Loucy (cell line): ENCODE measurements at regions not wholly inside any gene's neighbourhood (a gene's known extent, or its start where the extent isn't known, plus 50 kb on each side); places are given as distances from the start of the nearest gene placed in this dataset.

Source experiments
- H2AFZ ChIP-seq: fragments of 200-600 bp; sonication (generic); 2 replicates; pipeline ENCODE4 v1.6.0; 2016; ENCODE audit warnings: antibody characterized with exemption, mild to moderate bottlenecking, low read length, moderate library complexity
- H3F3A ChIP-seq: fragments of 200-600 bp; 2 replicates; pipeline ENCODE4 v1.6.0; 2016; ENCODE audit warnings: antibody characterized with exemption, low read depth, mild to moderate bottlenecking
- H3K27me3 ChIP-seq: fragments of 200-600 bp; sonication (generic); 2 replicates; pipeline ENCODE4 v1.6.1; 2014; ENCODE audit warnings: low read length, mild to moderate bottlenecking; ENCODE audit not compliant: insufficient read depth, poor library complexity, severe bottlenecking
- H3K36me3 ChIP-seq: fragments of 200-600 bp; sonication (generic); 2 replicates; pipeline ENCODE4 v1.6.1; 2016; ENCODE audit warnings: low read length; ENCODE audit not compliant: insufficient read depth
- H3K4me1 ChIP-seq: fragments of 200-600 bp; sonication (generic); 2 replicates; pipeline ENCODE4 v1.5.1; 2014; ENCODE audit warnings: low read length, mild to moderate bottlenecking; ENCODE audit not compliant: insufficient read depth, poor library complexity, severe bottlenecking
- H3K4me2 ChIP-seq: fragments of 200-600 bp; sonication (generic); 2 replicates; pipeline ENCODE4 v1.6.0; 2014; ENCODE audit warnings: antibody characterized with exemption, low read length, low read depth, mild to moderate bottlenecking; ENCODE audit not compliant: poor library complexity, severe bottlenecking
- H3K4me3 ChIP-seq: fragments of 200-600 bp; sonication (generic); 2 replicates; pipeline ENCODE4 v1.5.1; 2014; ENCODE audit warnings: low read length, mild to moderate bottlenecking, mixed read lengths; ENCODE audit not compliant: poor library complexity, severe bottlenecking
- H3K79me2 ChIP-seq: fragments of 200-600 bp; sonication (generic); 2 replicates; pipeline ENCODE4 v1.6.1; 2014; ENCODE audit warnings: low read length; ENCODE audit not compliant: insufficient read depth
- H3K9ac ChIP-seq: fragments of 200-600 bp; sonication (generic); 2 replicates; pipeline ENCODE4 v1.6.0; 2014; ENCODE audit warnings: mild to moderate bottlenecking, low read depth, low read length, moderate library complexity; ENCODE audit not compliant: poor library complexity, severe bottlenecking
- H3K9me2 ChIP-seq: fragments of 200-600 bp; sonication (generic); replicated peaks from 2 replicates; pipeline ENCODE4 v1.6.1; 2016; ENCODE audit warnings: low read depth, low read length, mixed read lengths
- H3K9me3 ChIP-seq: fragments of 200-600 bp; sonication (generic); 2 replicates; pipeline ENCODE4 v1.6.1; 2014; ENCODE audit warnings: mild to moderate bottlenecking, antibody characterized with exemption, low read length, low read depth; ENCODE audit not compliant: insufficient read depth
- H4K20me1 ChIP-seq: fragments of 200-600 bp; sonication (generic); 2 replicates; pipeline ENCODE4 v1.6.0; 2014; ENCODE audit warnings: antibody characterized with exemption, low read length, mild to moderate bottlenecking; ENCODE audit not compliant: insufficient read depth, poor library complexity, severe bottlenecking
- CTCF ChIP-seq: fragments of 200-600 bp; sonication (generic); conservative IDR thresholded peaks from 2 replicates; pipeline ENCODE4 v1.5.1; 2014; ENCODE audit warnings: mild to moderate bottlenecking, antibody characterized with exemption, low read length
- EZH2phosphoT487 ChIP-seq: fragments of 200-600 bp; IDR thresholded peaks from 2 replicates; pipeline ENCODE4 v1.6.1; 2018; ENCODE audit warnings: antibody characterized with exemption, mild to moderate bottlenecking, moderate library complexity, borderline replicate concordance

GRCh38 chr6:15870333-15871043, 207.7 kb upstream of the DTNBP1 start:
- no peaks in the 10 kb centered on the region for H3K9me3 ChIP-seq
- H3K79me2 ChIP-seq, result no peaks in the 10 kb centered on the region
- no peak overlapping the region for H3K4me3 ChIP-seq
- no peak overlapping the region for H3K9ac ChIP-seq
- H4K20me1 ChIP-seq, result no peaks in the 10 kb centered on the region
- no peak overlapping the region for H3K4me2 ChIP-seq
- H2AFZ ChIP-seq, result no peak overlapping the region
- no peaks in the 10 kb centered on the region for H3K36me3 ChIP-seq
- H3K9me2 ChIP-seq, result no peaks in the 10 kb centered on the region
- TF ChIP-seq EZH2phosphoT487 (no peak), CTCF (no peak)
- H3F3A ChIP-seq, result no peaks in the 10 kb centered on the region
- H3K27me3 ChIP-seq, result no peaks in the 10 kb centered on the region
- peaks cover 42% of the 10 kb centered on the region for H3K4me1 ChIP-seq

DNA sequence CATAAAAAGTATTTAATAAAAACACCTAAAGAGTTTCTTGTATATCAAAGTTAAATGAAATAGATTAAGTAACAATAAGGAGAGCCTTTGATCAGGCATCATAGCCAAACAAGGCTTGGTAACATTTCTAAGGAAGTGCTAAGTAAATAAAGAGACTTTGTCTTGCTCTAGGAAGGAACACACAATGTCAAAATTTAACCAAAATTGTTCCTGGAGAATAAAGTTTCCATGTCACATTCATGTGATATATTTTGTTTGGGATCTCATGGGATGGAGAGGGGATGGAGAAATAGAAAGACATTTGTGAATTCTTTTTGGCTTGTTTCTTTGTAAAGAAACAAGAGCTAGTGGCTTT, 201.9 kb upstream of the DTNBP1 start:
- no peaks in the 10 kb centered on the region for H3F3A ChIP-seq
- no peak overlapping the region for H2AFZ ChIP-seq
- H3K4me3 ChIP-seq, result no peak overlapping the region
- H3K9me3 ChIP-seq, result no peaks in the 10 kb centered on the region
- H3K4me1 ChIP-seq, result no peaks in the 10 kb centered on the region
- no peaks in the 10 kb centered on the region for H3K36me3 ChIP-seq
- no peaks in the 10 kb centered on the region for H3K9me2 ChIP-seq
- TF ChIP-seq CTCF, result no peak
- TF ChIP-seq EZH2phosphoT487, result no peak
- no peaks in the 10 kb centered on the region for H4K20me1 ChIP-seq
- no peaks in the 10 kb centered on the region for H3K79me2 ChIP-seq
- H3K4me2 ChIP-seq, result no peak overlapping the region
- no peaks in the 10 kb centered on the region for H3K27me3 ChIP-seq
- H3K9ac ChIP-seq, result no peak overlapping the region

DNA sequence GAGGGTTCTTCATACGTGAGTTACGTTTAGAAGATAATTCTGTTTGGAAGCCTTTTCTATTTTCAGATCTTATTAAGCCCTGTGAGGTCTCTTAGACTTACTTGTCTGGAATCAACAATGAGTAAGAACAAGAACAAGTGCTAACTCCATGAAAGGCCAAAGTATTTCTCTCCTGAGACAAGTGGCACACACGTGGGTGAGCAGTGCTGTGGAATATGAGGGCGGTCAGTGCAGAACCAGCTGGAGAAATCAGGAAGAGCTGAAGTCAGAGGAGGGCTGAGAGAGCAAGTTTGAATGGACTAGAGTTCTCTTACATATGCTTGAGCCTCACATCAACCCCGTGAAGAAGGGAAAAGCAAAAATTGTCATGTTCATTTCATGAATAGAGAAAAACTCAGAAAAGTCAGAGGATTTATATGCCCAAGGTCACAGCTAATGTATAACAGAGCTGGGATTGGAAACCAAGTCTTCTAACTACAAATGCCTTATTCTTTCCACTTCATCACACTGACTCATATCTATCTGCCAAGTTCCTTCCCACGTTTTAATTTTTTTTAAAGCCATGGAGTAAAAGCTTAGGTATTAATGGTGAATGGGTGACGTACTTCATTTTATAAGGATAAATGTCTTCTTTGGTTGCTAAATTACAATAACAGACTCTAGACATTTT, 201.3 kb upstream of the DTNBP1 start:
- no peaks in the 10 kb centered on the region for H4K20me1 ChIP-seq
- H3K9me2 ChIP-seq, result no peaks in the 10 kb centered on the region
- no peaks in the 10 kb centered on the region for H3F3A ChIP-seq
- H3K4me2 ChIP-seq, result no peak overlapping the region
- no peaks in the 10 kb centered on the region for H3K9me3 ChIP-seq
- H3K4me1 ChIP-seq, result no peaks in the 10 kb centered on the region
- H3K9ac ChIP-seq, result no peak overlapping the region
- H3K4me3 ChIP-seq, result no peak overlapping the region
- H3K79me2 ChIP-seq, result no peaks in the 10 kb centered on the region
- TF ChIP-seq CTCF, result no peak
- no peak for TF ChIP-seq EZH2phosphoT487
- no peak overlapping the region for H2AFZ ChIP-seq
- no peaks in the 10 kb centered on the region for H3K36me3 ChIP-seq
- no peaks in the 10 kb centered on the region for H3K27me3 ChIP-seq
